HEK293 (cell line): ENCODE measurements at regions not wholly inside any gene's neighbourhood (a gene's known extent, or its start where the extent isn't known, plus 50 kb on each side); places are given as distances from the start of the nearest gene placed in this dataset.

Experiments
- REST ChIP-seq: fragments of 450-650 bp; formaldehyde crosslinking; IDR thresholded peaks from 2 replicates; pipeline ENCODE4 v1.5.1; 2016; ENCODE audit warnings: missing biosample characterization, missing genetic modification characterization
- SALL2 ChIP-seq: fragments of 450-650 bp; formaldehyde crosslinking; IDR thresholded peaks from 2 replicates; pipeline ENCODE4 v1.5.0; 2017; ENCODE audit warnings: missing biosample characterization, mild to moderate bottlenecking, missing genetic modification characterization, borderline replicate concordance
- SP3 ChIP-seq: fragments of 450-650 bp; formaldehyde crosslinking; IDR thresholded peaks from 2 replicates; pipeline ENCODE4 v1.5.1; 2016; ENCODE audit warnings: missing biosample characterization, missing genetic modification characterization
- YY1 ChIP-seq: fragments of 450-650 bp; formaldehyde crosslinking; IDR thresholded peaks from 2 replicates; pipeline ENCODE4 v1.5.1; 2018; ENCODE audit warnings: missing biosample characterization, missing genetic modification characterization
- ZBTB11 ChIP-seq: fragments of 450-650 bp; formaldehyde crosslinking; conservative IDR thresholded peaks from 2 replicates; pipeline ENCODE4 v1.5.1; 2016; ENCODE audit warnings: low read depth, missing biosample characterization, missing genetic modification characterization
- ZEB2 ChIP-seq: fragments of 450-650 bp; formaldehyde crosslinking; IDR thresholded peaks from 2 replicates; pipeline ENCODE4 v1.5.1; 2016; ENCODE audit warnings: missing biosample characterization, missing genetic modification characterization
- ZNF121 ChIP-seq: fragments of 450-650 bp; formaldehyde crosslinking; IDR thresholded peaks from 2 replicates; pipeline ENCODE4 v1.5.1; 2016; ENCODE audit warnings: missing biosample characterization, missing genetic modification characterization
- ZNF174 ChIP-seq: fragments of 450-650 bp; formaldehyde crosslinking; IDR thresholded peaks from 2 replicates; pipeline ENCODE4 v1.5.0; 2017; ENCODE audit warnings: missing biosample characterization, mild to moderate bottlenecking, missing genetic modification characterization
- ZNF202 ChIP-seq: fragments of 450-650 bp; formaldehyde crosslinking; IDR thresholded peaks from 2 replicates; pipeline ENCODE4 v1.5.1; 2016; ENCODE audit warnings: missing biosample characterization, missing genetic modification characterization, borderline replicate concordance
- ZNF274 ChIP-seq, 2 experiments: fragments of 200-500 bp in 1 of 2; fragments of 450-650 bp in 1 of 2; sonication (Bioruptor generic) in 1 of 2; formaldehyde crosslinking in 1 of 2; IDR thresholded peaks; 2 replicates each; pipeline versions ENCODE4 v1.5.1 to v1.6.1; 2014 to 2016; ENCODE audit warnings: borderline replicate concordance in 1 of 2, inconsistent platforms in 1 of 2, low read length in 1 of 2, missing biosample characterization in 1 of 2, missing genetic modification characterization in 1 of 2
- ZNF362 ChIP-seq: fragments of 450-650 bp; formaldehyde crosslinking; IDR thresholded peaks from 2 replicates; pipeline ENCODE4 v1.5.1; 2016; ENCODE audit warnings: missing biosample characterization, missing genetic modification characterization
- ZNF416 ChIP-seq: fragments of 450-650 bp; formaldehyde crosslinking; IDR thresholded peaks from 2 replicates; pipeline ENCODE4 v1.5.1; 2016; ENCODE audit warnings: missing biosample characterization, missing genetic modification characterization
- ZNF747 ChIP-seq: fragments of 450-650 bp; formaldehyde crosslinking; IDR thresholded peaks from 2 replicates; pipeline ENCODE4 v1.5.1; 2016; ENCODE audit warnings: missing biosample characterization, missing genetic modification characterization
- TF ChIP-seq, protein P1 (sequence below): fragments of 450-650 bp; formaldehyde crosslinking; IDR thresholded peaks from 2 replicates; pipeline ENCODE4 v1.5.1; 2016; ENCODE audit warnings: missing biosample characterization, missing genetic modification characterization

DNA sequence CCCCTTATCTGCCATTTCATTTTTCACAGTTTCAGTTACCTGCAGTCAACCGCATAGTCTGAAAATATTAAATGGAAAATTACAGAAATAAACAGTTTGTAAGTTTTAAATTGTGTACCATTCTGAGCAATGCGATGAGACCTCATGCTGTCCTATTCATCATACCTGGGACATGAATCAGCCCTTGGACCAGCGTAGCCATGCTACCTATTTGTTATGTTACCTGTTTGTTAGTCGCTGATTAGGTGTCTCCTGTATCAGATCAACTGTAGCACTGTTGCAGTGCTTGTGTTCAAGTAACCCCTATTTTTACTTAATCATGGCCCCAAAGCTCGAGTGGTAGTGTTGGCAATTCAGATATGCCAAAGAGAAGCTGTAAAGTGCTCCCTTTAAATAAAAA is 492.2 kb upstream of the AADAT start:
- TF ChIP-seq ZNF416 (no peak), ZNF174 (tag by site-specific recombination) (no peak), SALL2 (tag by site-specific recombination) (no peak), ZNF362 (no peak), ZNF121 (no peak), ZNF747 (tag by site-specific recombination) (no peak), ZNF274 (IDR thresholded peaks at IDR 0.05; ENCODE audit: low read length) (no peak), ZNF274 (tag by site-specific recombination; IDR thresholded peaks at IDR 0.05; ENCODE audit: borderline replicate concordance) (no peak), ZEB2 (tag by site-specific recombination) (no peak), REST (tag by site-specific recombination) (no peak), ZNF202 (tag by site-specific recombination) (no peak), YY1 (tag by site-specific recombination) (no peak), SP3 (tag by site-specific recombination) (no peak), ZBTB11 (tag by site-specific recombination) (no peak)
- TF ChIP-seq, protein P1, sequence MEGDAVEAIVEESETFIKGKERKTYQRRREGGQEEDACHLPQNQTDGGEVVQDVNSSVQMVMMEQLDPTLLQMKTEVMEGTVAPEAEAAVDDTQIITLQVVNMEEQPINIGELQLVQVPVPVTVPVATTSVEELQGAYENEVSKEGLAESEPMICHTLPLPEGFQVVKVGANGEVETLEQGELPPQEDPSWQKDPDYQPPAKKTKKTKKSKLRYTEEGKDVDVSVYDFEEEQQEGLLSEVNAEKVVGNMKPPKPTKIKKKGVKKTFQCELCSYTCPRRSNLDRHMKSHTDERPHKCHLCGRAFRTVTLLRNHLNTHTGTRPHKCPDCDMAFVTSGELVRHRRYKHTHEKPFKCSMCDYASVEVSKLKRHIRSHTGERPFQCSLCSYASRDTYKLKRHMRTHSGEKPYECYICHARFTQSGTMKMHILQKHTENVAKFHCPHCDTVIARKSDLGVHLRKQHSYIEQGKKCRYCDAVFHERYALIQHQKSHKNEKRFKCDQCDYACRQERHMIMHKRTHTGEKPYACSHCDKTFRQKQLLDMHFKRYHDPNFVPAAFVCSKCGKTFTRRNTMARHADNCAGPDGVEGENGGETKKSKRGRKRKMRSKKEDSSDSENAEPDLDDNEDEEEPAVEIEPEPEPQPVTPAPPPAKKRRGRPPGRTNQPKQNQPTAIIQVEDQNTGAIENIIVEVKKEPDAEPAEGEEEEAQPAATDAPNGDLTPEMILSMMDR (tag by site-specific recombination) = no peak
